CD4-positive, alpha-beta T cell treated with Interleukin-17A for 1 hour (primary cell): ENCODE measurements at regions not wholly inside any gene's neighbourhood (a gene's known extent, or its start where the extent isn't known, plus 50 kb on each side); places are given as distances from the start of the nearest gene placed in this dataset.

ENCODE experiments used
- DNase-seq: peaks from one replicate; pipeline ENCODE4 v3.0.0-alpha.2; 2020

DNA sequence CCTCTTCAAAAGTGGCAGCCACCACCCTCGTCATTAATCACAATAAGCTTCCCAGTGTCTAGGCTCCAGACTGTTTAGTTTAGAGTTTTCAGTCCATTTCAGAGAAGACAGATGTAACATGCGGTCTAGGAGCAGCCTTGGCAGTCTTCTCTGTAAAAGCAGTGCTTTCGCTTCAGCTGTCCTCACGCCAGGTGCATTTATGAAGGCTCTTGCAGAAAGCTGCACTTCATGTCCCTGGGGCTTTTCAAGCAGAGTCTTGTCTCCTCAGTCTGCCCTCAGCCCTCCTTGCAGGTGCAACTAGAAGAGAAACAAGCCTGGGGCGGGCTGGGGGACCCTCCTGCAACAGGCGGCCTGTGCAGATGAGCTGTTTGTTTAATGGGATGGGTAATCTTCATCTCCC lies 281.9 kb downstream of the DRD1 start:
- DNase-seq, result no peak

- no peak for DNase-seq
Observed at GRCh38 chr5:175159956-175160355, 284.0 kb downstream of the DRD1 start.

- DNase-seq, result no peak
Observed at GRCh38 chr5:175148636-175149172, 295.3 kb downstream of the DRD1 start.

DNA sequence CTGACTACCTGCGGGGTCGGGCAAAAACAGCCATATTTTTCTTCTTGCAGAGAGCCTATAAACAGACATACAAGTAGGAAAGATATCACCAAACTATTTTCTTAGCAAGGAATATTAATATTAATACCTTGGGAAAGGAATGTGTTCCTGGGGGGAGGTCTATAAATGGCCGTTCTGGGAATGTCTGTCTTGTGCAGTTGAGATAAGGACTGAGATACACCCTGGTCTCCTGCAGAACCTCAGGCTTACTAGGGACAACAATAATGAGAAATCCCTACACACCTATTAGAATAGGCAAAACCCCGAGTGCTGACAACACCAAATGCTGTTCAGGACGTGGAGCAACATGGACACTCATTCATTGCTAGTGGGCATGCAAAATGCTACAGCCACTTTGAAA lies 297.2 kb downstream of the DRD1 start:
- no peak for DNase-seq

DNA sequence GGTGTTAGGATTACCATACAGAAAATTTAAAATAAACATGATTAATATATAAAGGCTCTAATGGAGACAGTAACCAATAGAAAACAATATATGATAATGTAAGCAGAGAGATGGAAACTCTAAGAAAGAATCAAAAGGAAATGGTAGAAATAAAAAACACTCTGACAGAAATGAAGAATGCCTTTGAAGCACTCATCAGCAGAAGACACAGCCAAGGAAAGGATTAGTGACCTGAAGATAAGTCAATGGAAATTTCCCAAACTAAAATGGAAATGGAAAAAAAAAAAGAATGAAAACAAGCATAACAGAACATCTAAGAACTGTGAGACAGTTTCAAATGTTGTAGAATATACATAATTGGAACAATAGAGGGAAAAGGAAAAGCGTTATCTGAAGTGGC lies 302.6 kb downstream of the DRD1 start:
- DNase-seq, result no peak

DNA sequence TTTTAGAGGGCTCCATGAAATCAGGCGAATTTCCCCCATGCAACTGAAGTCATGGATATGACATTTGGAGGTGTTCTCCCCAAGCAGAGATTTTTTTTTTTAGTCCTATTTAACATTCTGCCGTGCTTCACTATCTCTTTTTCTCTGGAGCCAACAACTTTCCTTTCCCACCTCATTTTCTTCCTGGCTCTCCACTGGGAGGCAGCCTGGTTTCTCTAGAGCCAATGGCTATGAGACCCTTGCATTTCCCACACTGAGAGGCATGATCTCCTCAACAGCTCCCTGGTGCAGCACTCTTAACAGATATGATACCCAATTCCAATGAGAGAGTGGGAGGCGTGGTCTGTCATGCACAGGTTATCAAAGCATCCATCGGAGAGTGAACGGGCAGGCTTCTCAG lies 310.8 kb downstream of the DRD1 start:
- no peak for DNase-seq

GRCh38 chr5:175131432-175131831 lies 312.6 kb downstream of the DRD1 start:
- DNase-seq, result no peak

DNA sequence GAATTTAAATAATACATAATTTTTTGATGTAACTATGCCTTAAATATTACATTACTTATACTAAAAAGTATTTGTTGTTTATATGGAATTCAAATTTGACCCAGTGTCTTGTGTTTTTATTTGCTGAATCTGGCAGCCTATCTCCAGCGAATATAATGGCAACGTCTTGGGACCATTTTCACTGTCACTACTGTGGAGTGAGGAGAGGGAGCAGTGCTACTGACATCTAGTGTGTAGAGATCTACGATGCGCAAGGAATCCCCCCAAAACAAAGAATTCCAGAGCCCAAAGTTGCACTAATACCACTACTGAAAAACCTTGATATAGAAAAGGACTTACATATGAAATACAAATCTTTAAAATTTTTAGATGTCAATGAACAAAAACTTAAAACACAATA lies 314.4 kb downstream of the DRD1 start:
- DNase-seq, result no peak

DNA sequence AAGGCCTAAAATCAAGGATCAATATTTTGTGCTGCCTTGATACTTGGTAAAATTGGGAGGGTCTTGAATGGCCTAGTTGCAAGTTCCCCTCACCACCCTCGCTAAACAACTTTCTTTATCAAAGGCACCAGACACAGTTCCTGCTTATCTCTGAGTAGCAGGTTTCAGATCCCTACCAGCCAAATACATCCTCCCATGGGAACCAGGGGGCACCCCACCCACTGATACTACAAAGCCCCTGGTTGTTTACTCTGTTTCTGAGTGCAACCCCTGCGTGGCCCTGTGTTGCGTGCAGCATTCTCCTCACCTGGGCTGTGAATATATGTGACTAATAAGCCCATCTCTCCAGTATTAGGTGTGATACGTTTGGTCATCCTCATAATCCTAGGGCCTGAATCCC lies 314.9 kb downstream of the DRD1 start:
- DNase-seq, result no peak

GRCh38 chr5:175124821-175125220 lies 319.2 kb downstream of the DRD1 start:
- DNase-seq, result no peak

DNA sequence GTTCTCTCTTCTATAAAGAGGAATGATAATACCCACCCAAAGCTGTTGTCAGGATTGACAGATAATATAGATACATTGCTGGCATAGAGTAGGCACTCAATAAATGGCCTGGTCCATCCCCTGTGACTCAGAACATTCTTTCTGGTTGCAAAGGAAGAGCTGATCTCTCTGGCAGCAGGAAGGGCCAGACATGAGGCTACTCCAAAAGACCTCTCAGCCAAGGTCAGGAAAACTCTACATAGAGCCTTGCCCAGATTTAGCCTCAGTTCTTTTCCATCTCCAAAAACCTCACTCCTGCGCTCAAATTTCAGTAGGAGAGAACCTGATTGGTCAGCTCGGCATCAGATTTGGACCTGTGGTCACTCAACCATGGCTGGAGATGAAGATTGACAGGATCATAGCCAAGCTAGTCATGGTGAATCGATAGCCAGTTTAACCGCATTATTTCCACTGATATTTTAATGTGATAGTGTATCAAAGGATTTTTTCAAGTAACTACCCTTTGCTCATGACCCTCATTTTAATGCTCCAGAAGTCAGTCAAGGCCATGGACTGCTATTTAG lies 319.6 kb downstream of the DRD1 start:
- DNase-seq, result no peak

DNA sequence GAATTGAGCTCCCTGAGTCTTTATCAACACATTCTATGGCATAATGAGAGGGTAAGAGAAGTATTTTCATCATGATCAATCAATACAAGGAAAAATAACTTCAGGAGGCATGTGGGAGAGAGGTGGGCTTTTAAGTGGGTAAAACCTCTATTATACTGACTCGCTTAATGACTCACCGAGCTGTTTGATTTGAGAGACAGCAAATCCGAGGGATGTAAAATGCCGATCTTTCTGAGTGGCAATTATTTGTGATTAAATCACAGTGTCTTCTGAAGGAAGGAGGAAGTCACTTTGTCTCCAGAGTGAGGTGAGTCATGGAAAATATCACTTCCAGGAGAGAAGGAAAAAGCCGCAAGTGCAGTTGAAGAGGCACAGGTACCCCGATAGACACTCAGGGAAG lies 320.4 kb downstream of the DRD1 start:
- DNase-seq, result no peak

- DNase-seq, result no peak
Observed at GRCh38 chr5:175121457-175121856, 322.5 kb downstream of the DRD1 start.

- no peak for DNase-seq
Observed at GRCh38 chr5:175120412-175120811, 323.6 kb downstream of the DRD1 start.

DNA sequence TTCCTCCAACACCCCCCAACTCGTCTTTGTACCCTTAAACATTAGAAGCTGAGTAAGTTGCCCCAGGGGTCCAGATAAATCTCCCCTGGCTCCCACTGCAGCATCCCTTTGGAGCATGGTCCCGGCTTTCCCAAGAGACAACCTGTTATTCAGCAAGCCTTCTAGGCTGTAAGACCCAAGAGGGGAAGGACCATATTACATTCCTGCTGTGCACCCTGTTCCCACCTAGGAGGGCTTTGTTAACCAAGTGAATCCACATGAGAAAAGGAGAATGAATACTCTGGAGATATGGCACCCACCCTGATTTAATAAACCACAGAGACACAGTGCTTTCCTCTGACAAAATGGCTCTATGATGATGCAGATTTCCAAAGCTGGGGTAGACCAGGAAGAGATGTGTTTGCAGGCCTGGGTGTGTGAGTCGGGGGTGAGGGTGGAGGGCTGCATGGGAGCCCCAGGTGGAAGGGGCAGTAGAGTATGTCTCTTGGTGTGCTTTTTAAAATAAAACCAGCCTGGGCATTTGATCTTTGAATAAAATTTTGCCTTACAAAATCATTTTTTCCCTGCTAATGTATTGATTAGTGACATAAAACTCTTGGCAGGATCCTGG lies 325.2 kb downstream of the DRD1 start:
- no peak for DNase-seq

GRCh38 chr5:175116466-175117048 lies 327.4 kb downstream of the DRD1 start:
- no peak for DNase-seq

DNA sequence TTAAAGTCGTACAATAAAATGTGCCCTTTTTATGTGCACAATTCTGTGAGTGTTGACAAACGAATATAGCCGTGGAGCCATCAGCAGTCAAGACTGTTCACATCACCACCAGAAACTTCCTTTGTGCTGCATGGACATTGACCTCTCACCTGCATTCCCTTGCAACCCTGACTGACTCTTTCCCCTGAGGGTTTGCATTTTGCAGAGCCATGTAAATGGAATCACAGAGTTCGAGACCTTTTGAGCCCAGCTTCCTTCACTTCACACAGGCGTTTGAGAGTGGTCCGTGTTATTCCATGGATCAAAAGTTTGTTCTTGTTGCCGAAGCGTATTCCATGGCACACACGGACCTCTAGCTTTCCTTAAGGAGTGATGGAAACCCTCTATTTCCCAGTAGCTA lies 328.2 kb downstream of the DRD1 start:
- DNase-seq, result no peak

DNA sequence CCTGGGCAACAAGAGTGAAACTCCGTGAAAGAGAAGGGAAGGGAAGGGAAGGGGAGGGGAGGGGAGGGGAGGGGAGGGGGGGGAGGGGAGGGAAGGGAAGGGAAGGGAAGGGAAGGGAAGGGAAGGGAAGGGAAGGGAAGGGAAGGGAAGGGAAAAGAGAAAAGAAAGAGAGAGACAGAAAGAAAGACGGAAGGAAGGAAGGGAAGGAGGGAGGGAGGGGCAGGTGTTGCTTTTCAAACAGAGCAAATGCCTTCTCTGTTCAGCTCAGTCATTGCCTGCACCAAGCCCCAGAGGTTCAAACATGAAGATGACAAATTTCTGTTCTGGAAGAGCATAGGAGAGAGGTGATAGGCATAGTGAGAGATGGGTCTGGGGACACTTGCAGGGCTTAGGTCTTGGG lies 330.0 kb downstream of the DRD1 start:
- DNase-seq, result no peak

GRCh38 chr5:175109058-175109755 lies 334.8 kb downstream of the DRD1 start:
- DNase-seq, result no peak

DNA sequence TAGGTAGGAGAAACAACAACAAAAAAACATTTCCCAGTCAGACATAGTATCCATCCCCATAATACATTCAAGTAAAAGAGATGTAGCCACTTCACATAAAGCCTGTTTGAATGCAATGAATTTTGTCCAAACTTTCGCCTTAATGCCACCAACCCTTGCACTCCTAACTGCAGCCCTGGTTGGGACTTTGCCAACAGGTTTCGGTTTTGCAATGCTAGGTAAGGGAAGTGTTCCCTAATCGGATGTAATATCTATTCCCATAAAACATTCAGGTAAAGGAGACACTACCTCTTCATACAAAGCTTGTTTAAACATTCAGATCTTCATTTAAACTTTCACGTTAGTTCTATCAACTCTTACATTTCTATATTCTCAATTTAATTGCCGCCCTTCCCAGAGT lies 336.1 kb downstream of the DRD1 start:
- DNase-seq, result no peak

GRCh38 chr5:175107028-175107588 lies 336.9 kb downstream of the DRD1 start:
- no peak for DNase-seq

GRCh38 chr5:175104677-175105076 lies 339.3 kb downstream of the DRD1 start:
- no peak for DNase-seq

DNA sequence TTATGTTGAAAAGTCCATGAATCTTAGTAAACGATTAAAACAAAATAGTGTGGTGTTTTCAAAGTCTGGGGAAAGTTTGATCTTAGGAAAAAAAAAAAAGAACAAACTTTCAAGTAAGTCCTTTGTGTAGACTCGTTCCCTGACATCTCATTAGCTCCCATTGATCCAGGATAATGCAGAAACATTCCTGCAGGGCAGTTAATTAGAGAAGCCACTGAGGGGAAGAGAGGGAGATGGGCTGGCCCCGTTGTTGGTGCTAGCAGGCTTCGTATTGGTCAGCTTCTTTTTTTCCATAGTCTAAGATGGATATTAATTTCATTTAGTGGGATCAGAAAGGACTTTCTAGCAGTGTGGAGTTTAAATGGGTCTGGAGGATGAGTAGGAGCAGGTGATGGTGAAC lies 340.2 kb downstream of the DRD1 start:
- no peak for DNase-seq

DNA sequence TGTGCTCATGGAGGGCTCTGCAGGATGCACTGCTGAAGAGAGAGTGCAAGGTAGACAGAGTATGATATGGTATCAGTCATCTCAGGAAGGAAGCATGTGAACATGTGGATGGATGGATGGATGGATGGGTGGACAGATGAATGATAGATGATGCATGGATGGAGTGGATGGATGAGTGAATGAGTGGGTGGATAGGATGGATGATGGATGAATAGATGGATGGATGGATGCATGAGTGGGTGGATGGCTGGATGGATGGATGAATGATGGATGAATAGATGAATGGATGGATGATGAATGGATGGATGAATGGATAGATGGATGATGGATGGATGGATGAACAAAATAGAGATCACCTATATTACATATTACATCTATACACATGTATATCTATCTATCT lies 341.3 kb downstream of the DRD1 start:
- DNase-seq, result no peak
